Neural cell (in vitro differentiated cells): ENCODE measurements at regions not wholly inside any gene's neighbourhood (a gene's known extent, or its start where the extent isn't known, plus 50 kb on each side); places are given as distances from the start of the nearest gene placed in this dataset.

Source experiments
- H2AFZ ChIP-seq: fragments of 200-600, 300-800 bp; sonication (generic), shearing (Covaris generic); 2 replicates; pipeline ENCODE4 v1.6.0; 2014; ENCODE audit warnings: low read depth, mild to moderate bottlenecking, antibody characterized with exemption, low read length, moderate library complexity
- H3F3A ChIP-seq: fragments of 200-600 bp; shearing (Covaris generic); 2 replicates; pipeline ENCODE4 v1.6.1; 2016; ENCODE audit warnings: mild to moderate bottlenecking, moderate library complexity, mixed read lengths, antibody characterized with exemption, low read length; ENCODE audit not compliant: insufficient read depth, poor library complexity, severe bottlenecking
- H3K27ac ChIP-seq: fragments of 200-600, 300-800 bp; sonication (generic), shearing (Covaris generic); 2 replicates; pipeline ENCODE4 v1.5.1; 2014; ENCODE audit warnings: mild to moderate bottlenecking, low read length, moderate library complexity
- H3K27me3 ChIP-seq: fragments of 300-800, 200-600 bp; sonication (generic), shearing (Covaris generic); 2 replicates; pipeline ENCODE4 v1.6.0; 2014; ENCODE audit warnings: mild to moderate bottlenecking, low read depth, low read length, moderate library complexity; ENCODE audit not compliant: insufficient read depth
- H3K36me3 ChIP-seq: fragments of 300-800, 200-600 bp; sonication (generic), shearing (Covaris generic); 2 replicates; pipeline ENCODE4 v1.5.1; 2014; ENCODE audit warnings: mild to moderate bottlenecking, antibody characterized with exemption, low read length, moderate library complexity; ENCODE audit not compliant: insufficient read depth
- H3K4me2 ChIP-seq: fragments of 300-800, 200-600 bp; sonication (generic), shearing (Covaris generic); 2 replicates; pipeline ENCODE4 v1.6.0; 2014; ENCODE audit warnings: mild to moderate bottlenecking, low read length
- H3K4me3 ChIP-seq: fragments of 300-800, 200-600 bp; sonication (generic), shearing (Covaris generic); 2 replicates; pipeline ENCODE4 v1.5.1; 2014; ENCODE audit warnings: mild to moderate bottlenecking, low read length, moderate library complexity
- H3K79me2 ChIP-seq: fragments of 200-600 bp; shearing (Covaris generic); replicated peaks from 2 replicates; pipeline ENCODE4 v1.6.0; 2014; ENCODE audit warnings: mild to moderate bottlenecking, low read length, moderate library complexity; ENCODE audit not compliant: insufficient read depth
- H3K9ac ChIP-seq: fragments of 300-800, 200-600 bp; sonication (generic), shearing (Covaris generic); 2 replicates; pipeline ENCODE4 v1.6.1; 2016; ENCODE audit warnings: mild to moderate bottlenecking, low read length, mixed read lengths
- H3K9me2 ChIP-seq: fragments of 200-600 bp; shearing (Covaris generic); 2 replicates; pipeline ENCODE4 v1.6.1; 2016; ENCODE audit warnings: mild to moderate bottlenecking, low read length, mixed read lengths; ENCODE audit not compliant: insufficient read depth
- H3K9me3 ChIP-seq: fragments of 200-600, 300-800 bp; sonication (generic), shearing (Covaris generic); 2 replicates; pipeline ENCODE4 v1.6.1; 2016; ENCODE audit warnings: mild to moderate bottlenecking, mixed run types, low read length, moderate library complexity, mixed read lengths
- H4K20me1 ChIP-seq: fragments of 200-600 bp; shearing (Covaris generic); 2 replicates; pipeline ENCODE4 v1.6.1; 2016; ENCODE audit warnings: mild to moderate bottlenecking, mixed run types; ENCODE audit not compliant: insufficient read depth
- CTCF ChIP-seq: fragments of 450-650 bp; IDR thresholded peaks from 2 replicates; pipeline ENCODE4 v1.5.1; 2014; ENCODE audit warnings: antibody characterized with exemption, mild to moderate bottlenecking, moderate library complexity; ENCODE audit not compliant: poor library complexity, severe bottlenecking
- EP300 ChIP-seq: fragments of 450-650 bp; conservative IDR thresholded peaks from 2 replicates; pipeline ENCODE4 v1.6.1; 2014; ENCODE audit warnings: antibody characterized with exemption, mild to moderate bottlenecking, moderate library complexity; ENCODE audit not compliant: poor library complexity, severe bottlenecking
- EZH2 ChIP-seq: fragments of 200-600, 300-800 bp; shearing (Covaris generic), sonication (generic); IDR thresholded peaks from 2 replicates; pipeline ENCODE4 v1.6.1; 2014; ENCODE audit warnings: antibody characterized with exemption, low read length, borderline replicate concordance, mild to moderate bottlenecking; ENCODE audit not compliant: insufficient read depth, poor library complexity, severe bottlenecking
- MXI1 ChIP-seq: fragments of 450-650 bp; conservative IDR thresholded peaks from 2 replicates; pipeline ENCODE4 v1.6.1; 2014; ENCODE audit warnings: antibody characterized with exemption, mild to moderate bottlenecking; ENCODE audit not compliant: poor library complexity, severe bottlenecking
- POLR2AphosphoS5 ChIP-seq: IDR thresholded peaks from 2 replicates; pipeline ENCODE4 v1.6.1; 2012
- RAD21 ChIP-seq: fragments of 450-650 bp; conservative IDR thresholded peaks from 2 replicates; pipeline ENCODE4 v1.6.1; 2014; ENCODE audit warnings: antibody characterized with exemption, mild to moderate bottlenecking, moderate library complexity
- REST ChIP-seq: IDR thresholded peaks from 2 replicates; pipeline ENCODE4 v1.6.1; 2012; ENCODE audit warnings: borderline replicate concordance
- SMC3 ChIP-seq: fragments of 450-650 bp; conservative IDR thresholded peaks from 2 replicates; pipeline ENCODE4 v1.6.1; 2014; ENCODE audit warnings: antibody characterized with exemption, mild to moderate bottlenecking, moderate library complexity; ENCODE audit not compliant: poor library complexity
- TAF1 ChIP-seq: IDR thresholded peaks from 2 replicates; pipeline ENCODE4 v1.6.1; 2012; ENCODE audit warnings: low read depth

- no peaks in the 10 kb centered on the region for H3K79me2 ChIP-seq
- H3K4me2 ChIP-seq, result no peak overlapping the region
- H3K9ac ChIP-seq, result no peak overlapping the region
- H3K9me2 ChIP-seq, result no peaks in the 10 kb centered on the region
- H3K36me3 ChIP-seq, result no peaks in the 10 kb centered on the region
- no peaks in the 10 kb centered on the region for H3F3A ChIP-seq
- H3K27ac ChIP-seq, result no peak overlapping the region
- TF ChIP-seq EZH2 (no peak), TAF1 (no peak), SMC3 (no peak), RAD21 (no peak), REST (no peak), POLR2AphosphoS5 (no peak), CTCF (no peak), EP300 (no peak)
- H3K27me3 ChIP-seq, result no peaks in the 10 kb centered on the region
- H4K20me1 ChIP-seq, result no peaks in the 10 kb centered on the region
- H3K9me3 ChIP-seq, result no peaks in the 10 kb centered on the region
- H2AFZ ChIP-seq, result no peak overlapping the region
- H3K4me3 ChIP-seq, result no peak overlapping the region
Observed at GRCh38 chr5:124401476-124402143, 344.8 kb downstream of the ZNF608 start.

- Histone ChIP-seq H2AFZ (no peak overlapping the region), H3K27me3 (no peaks in the 10 kb centered on the region), H3K4me3 (no peak overlapping the region), H3K9me2 (no peaks in the 10 kb centered on the region), H3K36me3 (no peaks in the 10 kb centered on the region), H3K79me2 (no peaks in the 10 kb centered on the region), H4K20me1 (no peaks in the 10 kb centered on the region), H3K27ac (no peak overlapping the region), H3F3A (no peaks in the 10 kb centered on the region), H3K4me2 (no peak overlapping the region), H3K9ac (no peak overlapping the region), H3K9me3 (no peaks in the 10 kb centered on the region)
- no peak for TF ChIP-seq REST
- TF ChIP-seq MXI1, result no peak
- no peak for TF ChIP-seq TAF1
- TF ChIP-seq EP300, result no peak
- TF ChIP-seq CTCF, result no peak
- no peak for TF ChIP-seq SMC3
- no peak for TF ChIP-seq EZH2
- TF ChIP-seq POLR2AphosphoS5, result no peak
- TF ChIP-seq RAD21, result no peak
Observed at GRCh38 chr5:124399426-124399961, 346.9 kb downstream of the ZNF608 start.
